C4-2B (cell line): ENCODE measurements at regions not wholly inside any gene's neighbourhood (a gene's known extent, or its start where the extent isn't known, plus 50 kb on each side); places are given as distances from the start of the nearest gene placed in this dataset.

Experiments
- H3K27ac ChIP-seq: fragments of 450-650 bp; 2 replicates; pipeline ENCODE4 v1.5.1; 2017
- ZFX ChIP-seq: fragments of 450-650 bp; IDR thresholded peaks from 2 replicates; pipeline ENCODE4 v1.6.1; 2017
- TF ChIP-seq, protein P1 (sequence below): fragments of 450-650 bp; conservative IDR thresholded peaks from 2 replicates; pipeline ENCODE4 v1.5.1; 2017; ENCODE audit warnings: mild to moderate bottlenecking

DNA sequence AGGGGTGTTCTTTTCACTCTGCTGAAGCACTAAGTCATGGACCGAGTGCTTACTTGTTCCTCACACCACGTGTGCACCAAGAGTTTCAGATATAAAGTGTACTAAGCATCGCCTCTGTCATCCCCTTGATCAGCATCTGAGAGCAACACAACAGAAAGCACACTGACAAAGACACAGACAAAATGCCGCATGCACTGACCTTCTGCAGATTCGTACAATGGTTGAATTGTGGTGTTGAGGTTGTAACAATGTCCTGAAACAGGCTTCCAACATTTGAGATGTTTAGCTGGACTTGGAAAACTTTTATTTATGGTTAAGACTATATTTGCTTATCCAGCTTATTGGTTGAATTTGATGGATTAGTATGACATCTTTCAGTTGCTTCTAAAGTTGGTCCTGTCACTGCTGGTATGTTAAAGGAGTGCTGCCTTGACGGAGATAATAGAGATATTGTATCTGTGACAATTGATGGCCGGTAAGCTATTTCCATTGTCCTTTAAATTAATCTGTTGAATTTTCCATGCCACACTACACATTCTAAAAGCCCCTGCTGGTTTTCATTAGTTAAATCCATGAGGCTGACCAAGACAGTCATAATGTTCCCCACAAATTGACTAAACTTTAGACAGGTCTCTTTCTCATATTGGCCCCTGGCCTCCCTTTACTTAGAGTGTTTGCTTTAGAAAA, 99.9 kb downstream of the CBLN2 start:
- TF ChIP-seq, protein P1, sequence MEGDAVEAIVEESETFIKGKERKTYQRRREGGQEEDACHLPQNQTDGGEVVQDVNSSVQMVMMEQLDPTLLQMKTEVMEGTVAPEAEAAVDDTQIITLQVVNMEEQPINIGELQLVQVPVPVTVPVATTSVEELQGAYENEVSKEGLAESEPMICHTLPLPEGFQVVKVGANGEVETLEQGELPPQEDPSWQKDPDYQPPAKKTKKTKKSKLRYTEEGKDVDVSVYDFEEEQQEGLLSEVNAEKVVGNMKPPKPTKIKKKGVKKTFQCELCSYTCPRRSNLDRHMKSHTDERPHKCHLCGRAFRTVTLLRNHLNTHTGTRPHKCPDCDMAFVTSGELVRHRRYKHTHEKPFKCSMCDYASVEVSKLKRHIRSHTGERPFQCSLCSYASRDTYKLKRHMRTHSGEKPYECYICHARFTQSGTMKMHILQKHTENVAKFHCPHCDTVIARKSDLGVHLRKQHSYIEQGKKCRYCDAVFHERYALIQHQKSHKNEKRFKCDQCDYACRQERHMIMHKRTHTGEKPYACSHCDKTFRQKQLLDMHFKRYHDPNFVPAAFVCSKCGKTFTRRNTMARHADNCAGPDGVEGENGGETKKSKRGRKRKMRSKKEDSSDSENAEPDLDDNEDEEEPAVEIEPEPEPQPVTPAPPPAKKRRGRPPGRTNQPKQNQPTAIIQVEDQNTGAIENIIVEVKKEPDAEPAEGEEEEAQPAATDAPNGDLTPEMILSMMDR, result no peak
- no peak for TF ChIP-seq ZFX
- no peak overlapping the region for H3K27ac ChIP-seq

DNA sequence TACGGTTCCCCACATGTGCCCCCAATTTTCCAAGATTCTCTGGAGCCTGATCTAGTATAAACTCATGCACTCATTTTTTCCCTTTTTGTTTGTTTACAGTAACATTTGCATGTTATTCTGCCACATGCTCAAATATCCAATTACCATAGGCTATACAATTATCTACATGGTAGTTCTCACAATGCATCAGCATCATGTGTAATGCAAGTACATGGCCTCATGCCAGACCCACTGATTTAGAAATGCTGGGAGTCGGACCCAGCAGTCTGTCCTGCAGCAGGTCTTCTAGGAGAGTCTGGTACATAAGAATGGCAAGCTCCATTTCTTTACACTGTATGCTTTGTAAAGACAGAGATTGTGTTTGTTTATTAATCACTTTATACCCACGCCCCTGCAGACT, 107.7 kb downstream of the CBLN2 start:
- H3K27ac ChIP-seq, result no peak overlapping the region
- TF ChIP-seq, protein P1, result no peak
- TF ChIP-seq ZFX, result no peak

DNA sequence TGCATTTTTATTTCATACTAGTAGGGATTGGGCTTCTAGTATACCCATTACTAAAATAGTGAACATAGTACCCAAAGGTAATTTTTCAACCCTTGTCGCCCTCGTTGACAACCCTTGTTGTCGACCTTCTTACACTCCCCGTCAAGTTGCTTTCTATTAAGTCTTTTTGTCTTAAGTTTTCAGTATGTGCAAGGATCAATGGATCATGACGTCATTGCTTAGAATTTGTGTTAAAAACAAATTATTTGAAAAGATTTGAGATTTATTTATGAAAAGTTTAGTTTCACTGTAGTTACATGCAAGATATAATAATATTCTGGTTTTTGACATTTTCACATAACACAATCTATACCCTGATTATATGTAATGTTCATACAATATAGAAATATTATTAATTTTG, 110.4 kb downstream of the CBLN2 start:
- H3K27ac ChIP-seq, result no peak overlapping the region
- TF ChIP-seq, protein P1, result no peak
- no peak for TF ChIP-seq ZFX

DNA sequence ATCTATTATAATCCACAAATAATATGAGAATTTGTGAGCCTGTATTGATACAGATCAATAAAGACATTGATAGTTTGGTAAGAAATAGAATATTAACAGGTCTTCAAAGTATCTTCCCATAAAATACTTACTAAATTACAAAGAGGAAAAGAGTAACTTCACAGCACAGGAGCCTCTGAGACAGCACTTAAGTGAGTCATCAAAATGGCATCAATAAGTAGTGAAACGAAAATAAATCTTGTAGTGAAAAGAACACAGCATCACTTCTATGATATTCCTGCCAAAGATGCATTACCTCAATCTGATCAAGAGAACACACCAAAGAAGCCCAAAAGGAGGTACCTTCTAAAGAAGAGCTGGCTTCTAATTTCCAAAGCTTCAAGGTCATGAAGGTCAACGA, 116.4 kb downstream of the CBLN2 start:
- TF ChIP-seq, protein P1, result no peak
- no peak for TF ChIP-seq ZFX

DNA sequence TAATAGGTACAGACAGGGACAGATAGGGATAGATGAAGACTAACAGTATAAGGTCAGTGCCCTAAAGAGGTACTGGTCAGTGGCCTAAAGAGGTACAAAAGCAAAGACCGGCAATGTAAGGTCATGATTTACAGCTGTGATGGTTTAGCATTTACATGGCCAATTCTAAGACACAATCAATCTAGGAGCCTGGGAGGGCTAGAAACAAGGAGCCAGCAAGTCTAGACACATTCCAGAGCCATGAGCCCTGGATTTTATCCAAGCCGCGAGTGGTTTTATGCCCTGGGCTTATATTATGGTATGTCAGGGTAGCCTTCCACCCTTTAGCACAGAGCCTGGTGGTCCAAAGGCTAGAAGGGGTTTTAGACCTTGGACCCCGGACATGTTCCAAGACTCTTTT, 124.2 kb downstream of the CBLN2 start:
- no peak overlapping the region for H3K27ac ChIP-seq
- TF ChIP-seq, protein P1, result no peak
- no peak for TF ChIP-seq ZFX

More for the DNA sequence above, 116.4 kb downstream of the CBLN2 start:
- no peak overlapping the region for H3K27ac ChIP-seq

DNA sequence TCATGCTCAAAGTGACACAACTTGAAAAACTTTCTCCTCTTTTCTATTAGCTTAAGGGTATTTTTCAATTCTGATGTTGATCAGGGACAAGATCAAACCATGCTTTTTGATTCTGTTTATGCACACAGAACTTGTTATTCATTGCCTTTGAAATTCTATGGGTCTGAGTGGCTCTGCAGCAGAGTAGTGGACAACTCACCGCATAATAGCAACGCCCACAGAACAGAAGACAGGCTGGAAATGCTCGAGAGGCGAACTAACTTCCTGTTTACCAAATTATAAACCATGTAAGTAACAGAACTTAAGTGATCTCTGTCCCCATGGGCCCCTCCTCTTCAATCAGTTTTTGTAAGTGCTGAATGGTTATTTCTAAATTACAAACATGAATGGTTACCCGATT, 131.2 kb downstream of the CBLN2 start:
- TF ChIP-seq, protein P1, result no peak
- no peak for TF ChIP-seq ZFX
- H3K27ac ChIP-seq, result no peak overlapping the region

DNA sequence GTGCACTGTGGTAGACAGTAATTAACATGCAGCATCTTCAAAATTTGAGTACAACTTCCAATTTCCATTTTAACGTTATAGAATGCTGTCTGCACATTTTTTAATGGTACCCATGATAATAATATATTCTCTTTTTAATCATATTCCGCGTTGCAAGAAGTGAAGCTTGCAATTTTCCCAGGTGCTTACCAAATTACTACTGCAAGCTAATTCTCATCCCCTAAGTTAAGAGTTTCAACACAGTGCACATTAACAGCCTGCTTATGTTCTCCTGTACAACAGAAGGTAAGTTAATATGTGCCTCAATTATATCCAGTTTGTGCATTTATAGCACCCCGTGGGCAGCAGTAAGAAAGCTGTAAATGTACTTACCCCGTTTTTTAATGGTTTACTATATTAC, 132.9 kb downstream of the CBLN2 start:
- H3K27ac ChIP-seq, result no peak overlapping the region
- TF ChIP-seq, protein P1, result no peak
- TF ChIP-seq ZFX, result no peak
